Heart left ventricle (tissue), 16 donors: ENCODE measurements at regions not wholly inside any gene's neighbourhood (a gene's known extent, or its start where the extent isn't known, plus 50 kb on each side); places are given as distances from the start of the nearest gene placed in this dataset.

ENCODE experiments used
- ATAC-seq, 4 donors: fragments of 200-7000 bp; cut with Tn5 transposase; one replicate each; pipeline ENCODE4 v1.9.1; 2020 to 2022; ENCODE audit warnings: moderate library complexity in 4 of 4, mild to moderate bottlenecking in 3 of 4, moderate number of reproducible peaks in 1 of 4
- DNase-seq, 5 donors: peaks; one replicate each; pipeline ENCODE4 v3.0.0-alpha.2; 2020
- H3K27ac ChIP-seq, 12 donors: fragments of 200-600 bp; sonication (generic) in 4 of 12; one replicate each; pipeline versions ENCODE4 v1.5.0 to v1.8.0; 2016 to 2022; ENCODE audit warnings: mild to moderate bottlenecking in 2 of 12
- H3K27me3 ChIP-seq, 9 donors: fragments of 200-600 bp; sonication (generic) in 2 of 9; one replicate each; pipeline versions ENCODE4 v1.5.1 to v1.8.0; 2016 to 2022; ENCODE audit warnings: mild to moderate bottlenecking in 3 of 9
- H3K36me3 ChIP-seq, 9 donors: fragments of 200-600 bp; sonication (generic) in 2 of 9; one replicate each; pipeline versions ENCODE4 v1.5.0 to v1.8.0; 2018 to 2022; ENCODE audit warnings: mild to moderate bottlenecking in 2 of 9
- H3K4me1 ChIP-seq, 12 donors: fragments of 200-600 bp; sonication (generic) in 4 of 12; one replicate each; pipeline versions ENCODE4 v1.5.0 to v1.8.0; 2016 to 2022; ENCODE audit warnings: mild to moderate bottlenecking in 3 of 12
- H3K4me3 ChIP-seq, 12 donors: fragments of 200-600 bp; sonication (generic) in 4 of 12; one replicate each; pipeline versions ENCODE4 v1.5.0 to v1.8.0; 2017 to 2022; ENCODE audit warnings: mild to moderate bottlenecking in 9 of 12, moderate library complexity in 4 of 12
- H3K9me3 ChIP-seq, 12 donors: fragments of 200-600 bp; sonication (generic) in 4 of 12; one replicate each; pipeline versions ENCODE4 v1.5.0 to v1.8.0; 2016 to 2022; ENCODE audit warnings: mild to moderate bottlenecking in 1 of 12
- POLR2A ChIP-seq, 2 donors: fragments of 450-650 bp; IDR thresholded peaks; one replicate each; pipeline ENCODE4 v1.6.1; 2017; ENCODE audit warnings: antibody characterized with exemption in 2 of 2, mild to moderate bottlenecking in 2 of 2, moderate library complexity in 2 of 2
- WGBS, 4 donors: extraction: QIAGEN DNeasy Blood & Tissue Kit in 2 of 4; methylation state at CpG; one replicate each; pipeline versions ENCODE4 v1.1.5 to v1.1.7; 2013 to 2018; 5-methylcytosine and 5-hydroxymethylcytosine counted together
- intact Hi-C, 10 donors: fragments of 100-400 bp; cut with DNase I; formaldehyde crosslinking; loops; one replicate each; pipeline versions ENCODE4 v1.11.1 to v1.14.2; 2022
- TF ChIP-seq, protein P1 (sequence below), 12 donors: fragments of 200-600 bp; sonication (generic) in 4 of 12; IDR thresholded peaks; one replicate each; pipeline versions ENCODE4 v1.5.0 to v1.8.0; 2018 to 2022; ENCODE audit warnings: antibody characterized with exemption in 12 of 12, mild to moderate bottlenecking in 5 of 12
- donor health status: ischemic (EF 13 %, LVEDD 7.1; RV severe dilation, severe dysfunction).
- donor health status: healthy with polysubstance abuse.
- donor health status: DM: no; HTN: yes; CAD: no.
- donor health status: DM: no; HTN: no; CAD: no.
- donor health status: ischemic (EF 25% LVEDD 6.9; RV normal size, moderate dysfunction).
- donor health status: ischemic (EF 25% LVEDD 5.7; RV mildly dilated, moderate dysfunction).
- donor health status: healthy.
- donor health status: DM: yes; HTN: yes; CAD: no.
- donor health status: ischemic (EF 35%, LVEDD 5.7; RV mildly dilated, moderate dysfunction).
- donor health status: nonischemic (EF 11% LVEDD 7.7; RV severe dilation, severe dysfunction).
- donor health status: DM: yes; HTN: yes; CAD: no.
- donor health status: PGD.
- donor health status: ischemic (EF 29% LVEDD 5.4; RV normal size, mild dysfunction).
- donor health status: nonischemic (EF 23%, LVEDD 6.1; RV moderate dilation, normal function).

GRCh38 chr2:74048147-74048546, 63.4 kb downstream of the TET3 start:
- Histone ChIP-seq H3K4me1 (peaks cover 0 to 8% (median 2%) of the 10 kb centered on the region in 12 donors), H3K27ac (no peak overlapping the region), H3K27me3 (no peaks in the 10 kb centered on the region), H3K4me3 (no peak overlapping the region), H3K36me3 (peaks cover 0 to 25% (median 7%) of the 10 kb centered on the region in 9 donors), H3K9me3 (no peaks in the 10 kb centered on the region)
- TF ChIP-seq, protein P1, sequence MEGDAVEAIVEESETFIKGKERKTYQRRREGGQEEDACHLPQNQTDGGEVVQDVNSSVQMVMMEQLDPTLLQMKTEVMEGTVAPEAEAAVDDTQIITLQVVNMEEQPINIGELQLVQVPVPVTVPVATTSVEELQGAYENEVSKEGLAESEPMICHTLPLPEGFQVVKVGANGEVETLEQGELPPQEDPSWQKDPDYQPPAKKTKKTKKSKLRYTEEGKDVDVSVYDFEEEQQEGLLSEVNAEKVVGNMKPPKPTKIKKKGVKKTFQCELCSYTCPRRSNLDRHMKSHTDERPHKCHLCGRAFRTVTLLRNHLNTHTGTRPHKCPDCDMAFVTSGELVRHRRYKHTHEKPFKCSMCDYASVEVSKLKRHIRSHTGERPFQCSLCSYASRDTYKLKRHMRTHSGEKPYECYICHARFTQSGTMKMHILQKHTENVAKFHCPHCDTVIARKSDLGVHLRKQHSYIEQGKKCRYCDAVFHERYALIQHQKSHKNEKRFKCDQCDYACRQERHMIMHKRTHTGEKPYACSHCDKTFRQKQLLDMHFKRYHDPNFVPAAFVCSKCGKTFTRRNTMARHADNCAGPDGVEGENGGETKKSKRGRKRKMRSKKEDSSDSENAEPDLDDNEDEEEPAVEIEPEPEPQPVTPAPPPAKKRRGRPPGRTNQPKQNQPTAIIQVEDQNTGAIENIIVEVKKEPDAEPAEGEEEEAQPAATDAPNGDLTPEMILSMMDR (IDR thresholded peaks at IDR 0.05): no peak
- TF ChIP-seq POLR2A (IDR thresholded peaks at IDR 0.05): no peak
- intact Hi-C loops: no loop called here
- WGBS, 4 donors: 92 to 96% (median 94%) methylated on average over 7 of the region's 7 CpGs
- no peak for ATAC-seq
- DNase-seq: no peak

GRCh38 chr2:74048843-74049519, 64.3 kb downstream of the TET3 start:
- Histone ChIP-seq H3K9me3 (no peaks in the 10 kb centered on the region), H3K36me3 (peaks cover 0 to 25% (median 7%) of the 10 kb centered on the region in 9 donors), H3K27me3 (no peaks in the 10 kb centered on the region), H3K4me3 (no peak overlapping the region), H3K27ac (no peak overlapping the region), H3K4me1 (peaks cover 0 to 12% (median 1%) of the 10 kb centered on the region in 12 donors)
- intact Hi-C loops: no loop called here
- no peak for DNase-seq
- no peak for TF ChIP-seq POLR2A (IDR thresholded peaks at IDR 0.05)
- TF ChIP-seq, protein P1 (IDR thresholded peaks at IDR 0.05): no peak
- no peak for ATAC-seq
- WGBS, 4 donors: 63 to 73% (median 70%) methylated on average over 8 to 9 of the region's 9 CpGs

DNA sequence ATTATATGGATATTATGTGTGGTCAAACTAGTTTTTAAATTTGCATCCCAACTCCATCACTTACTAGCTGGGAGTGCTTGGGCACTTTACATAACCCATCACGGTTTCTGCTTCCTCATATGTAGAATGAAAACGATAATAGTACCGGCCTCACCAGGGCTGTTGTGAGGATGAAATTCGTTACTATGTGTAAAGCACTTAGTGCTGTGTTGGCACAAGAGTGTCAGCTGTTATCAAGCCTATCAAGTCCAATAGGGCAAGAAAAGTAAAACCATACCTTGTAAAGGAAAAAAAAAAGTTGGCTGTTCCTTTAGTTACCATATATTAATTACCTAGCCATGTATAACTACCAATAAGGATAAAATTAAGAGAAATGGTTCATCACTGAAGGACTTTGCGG, 65.4 kb downstream of the TET3 start:
- peaks cover 0 to 12% (median 1%) of the 10 kb centered on the region in 12 donors for H3K4me1 ChIP-seq
- ATAC-seq (no peak), DNase-seq (no peak)
- TF ChIP-seq, protein P1 (IDR thresholded peaks at IDR 0.05): no peak
- no peak for TF ChIP-seq POLR2A (IDR thresholded peaks at IDR 0.05)
- H3K4me3 ChIP-seq: no peak overlapping the region
- H3K36me3 ChIP-seq: peaks cover 0 to 25% (median 7%) of the 10 kb centered on the region in 9 donors
- no peaks in the 10 kb centered on the region for H3K27me3 ChIP-seq
- no peaks in the 10 kb centered on the region for H3K9me3 ChIP-seq
- intact Hi-C loops: no loop called here
- no peak overlapping the region for H3K27ac ChIP-seq
- WGBS, 4 donors: 93 to 96% (median 95%) methylated on average over 5 of the region's 5 CpGs

DNA sequence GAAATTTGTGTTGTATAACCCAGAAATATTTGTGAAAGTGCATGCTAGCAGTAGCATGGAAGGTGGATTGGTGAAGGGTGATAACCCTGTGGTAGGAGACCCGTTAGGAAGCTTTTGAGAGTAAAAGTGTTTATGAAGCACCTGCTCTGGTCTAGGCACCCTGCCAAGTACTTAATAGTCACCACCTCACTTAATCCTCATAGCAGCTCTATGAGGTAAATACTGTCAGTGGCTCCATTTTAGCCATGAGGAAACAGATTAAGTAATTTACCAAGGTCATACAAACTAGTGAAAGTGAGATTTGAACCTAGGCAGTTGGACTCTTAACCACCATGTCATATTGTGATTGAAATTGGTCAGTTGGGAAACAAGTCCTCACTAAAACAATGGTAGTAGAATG, 66.8 kb downstream of the TET3 start:
- H3K4me3 ChIP-seq: no peak overlapping the region
- intact Hi-C loops: no loop called here
- DNase-seq (no peak), ATAC-seq (no peak)
- no peaks in the 10 kb centered on the region for H3K27me3 ChIP-seq
- TF ChIP-seq, protein P1 (IDR thresholded peaks at IDR 0.05): no peak
- TF ChIP-seq POLR2A (IDR thresholded peaks at IDR 0.05): no peak
- H3K9me3 ChIP-seq: no peaks in the 10 kb centered on the region
- peaks cover 0 to 12% (median 0%) of the 10 kb centered on the region in 12 donors for H3K4me1 ChIP-seq
- WGBS, 4 donors: 49 to 77% (median 58%) methylated on average over 1 of the region's 1 CpG
- H3K27ac ChIP-seq: no peak overlapping the region
- H3K36me3 ChIP-seq: peaks cover 0 to 20% (median 5%) of the 10 kb centered on the region in 9 donors
